ENCODE measurements at regions not wholly inside any gene's neighbourhood (a gene's known extent, or its start where the extent isn't known, plus 50 kb on each side); places are given as distances from the start of the nearest gene placed in this dataset.
A peak's percentile ranks its signal among the peaks of the same experiment; 100 is the strongest.

- CTCF ChIA-PET, result interaction anchor here (0.7 kb wide), 1 partner anchor 15 kb away, joined by 4 read pairs; no protein-coding TSS in a partner anchor
- peak overlapping the region; percentile 81 for H3K27ac Mint-ChIP-seq
- POLR2A ChIA-PET, result interaction anchor here (0.9 kb wide), 1 partner anchor 15 kb away, joined by 3 read pairs; no protein-coding TSS in a partner anchor
- peaks cover 2% of the 10 kb centered on the region for H3K36me3 Mint-ChIP-seq (ENCODE audit: low read depth)
- peaks cover 20% of the 10 kb centered on the region for H3K4me1 Mint-ChIP-seq (ENCODE audit: low read depth)
- H3K4me3 Mint-ChIP-seq, result peak overlapping the region; percentile 22
- ATAC-seq (peak; percentile 65), DNase-seq (peak; percentile 20)
- H3K9me3 Mint-ChIP-seq, result peaks cover 3% of the 10 kb centered on the region
- no peaks in the 10 kb centered on the region for H3K27me3 Mint-ChIP-seq
- intact Hi-C loops (cut with micrococcal nuclease), result loop anchor here (10.0 kb wide), 1 partner anchor 73 kb away; no protein-coding TSS in a partner anchor
- no peak for TF ChIP-seq CTCF (IDR thresholded peaks at IDR 0.05)
These were observed 123.2 kb upstream of the FAM9C start for GRCh38 chrX:13167481-13168231.

- CTCF ChIA-PET, result no interaction called here
- Mint-ChIP-seq H3K36me3 (ENCODE audit: low read depth) (peaks cover 2% of the 10 kb centered on the region), H3K4me3 (no peak overlapping the region), H3K27me3 (no peaks in the 10 kb centered on the region), H3K27ac (no peak overlapping the region), H3K4me1 (ENCODE audit: low read depth) (peaks cover 22% of the 10 kb centered on the region), H3K9me3 (peaks cover 3% of the 10 kb centered on the region)
- DNase-seq (no peak), ATAC-seq (no peak)
- intact Hi-C loops (cut with micrococcal nuclease), result loop anchor here (10.0 kb wide), 1 partner anchor 71 kb away; no protein-coding TSS in a partner anchor
- no peak for TF ChIP-seq CTCF (IDR thresholded peaks at IDR 0.05)
- POLR2A ChIA-PET, result no interaction called here
These were observed 121.1 kb upstream of the FAM9C start for GRCh38 chrX:13165266-13166189.

- ATAC-seq, result no peak
- no peak for DNase-seq
- intact Hi-C loops (cut with micrococcal nuclease), result loop anchor here (10.0 kb wide), 1 partner anchor 70 kb away; no protein-coding TSS in a partner anchor
- Mint-ChIP-seq H3K4me1 (ENCODE audit: low read depth) (peaks cover 22% of the 10 kb centered on the region), H3K36me3 (ENCODE audit: low read depth) (peaks cover 2% of the 10 kb centered on the region), H3K27me3 (no peaks in the 10 kb centered on the region), H3K9me3 (peaks cover 3% of the 10 kb centered on the region), H3K27ac (no peak overlapping the region), H3K4me3 (no peak overlapping the region)
- POLR2A ChIA-PET, result no interaction called here
- CTCF ChIA-PET, result no interaction called here
- TF ChIP-seq CTCF (IDR thresholded peaks at IDR 0.05), result no peak
These were observed 120.2 kb upstream of the FAM9C start for GRCh38 chrX:13164611-13165010.

GRCh38 chrX:13162772-13163410, 118.5 kb upstream of the FAM9C start:
- no peak for TF ChIP-seq CTCF (IDR thresholded peaks at IDR 0.05)
- POLR2A ChIA-PET, result no interaction called here
- Mint-ChIP-seq H3K27me3 (no peaks in the 10 kb centered on the region), H3K27ac (no peak overlapping the region), H3K9me3 (no peaks in the 10 kb centered on the region), H3K36me3 (ENCODE audit: low read depth) (no peaks in the 10 kb centered on the region), H3K4me1 (ENCODE audit: low read depth) (peaks cover 13% of the 10 kb centered on the region), H3K4me3 (no peak overlapping the region)
- ATAC-seq (no peak), DNase-seq (no peak)
- CTCF ChIA-PET, result interaction anchor here (0.9 to 1.4 kb wide), 2 partner anchors 11 to 252 kb away, joined by 3 to 4 read pairs; no protein-coding TSS in a partner anchor
- intact Hi-C loops (cut with micrococcal nuclease), result loop anchor here (10.0 kb wide), 1 partner anchor 68 kb away; no protein-coding TSS in a partner anchor
